OCI-LY3 (cell line): ENCODE measurements at regions not wholly inside any gene's neighbourhood (a gene's known extent, or its start where the extent isn't known, plus 50 kb on each side); places are given as distances from the start of the nearest gene placed in this dataset.

Experiments used
- CTCF ChIP-seq: fragments of 200-600, 300-600 bp; sonication (generic); IDR thresholded peaks from 2 replicates; pipeline ENCODE4 v1.5.1; 2014; ENCODE audit warnings: antibody characterized with exemption, low read length, low read depth
- EZH2phosphoT487 ChIP-seq: fragments of 200-600 bp; shearing (Covaris generic); IDR thresholded peaks from 2 replicates; pipeline ENCODE4 v1.6.1; 2018; ENCODE audit warnings: antibody characterized with exemption, mixed run types, low read depth

- TF ChIP-seq CTCF (no peak), EZH2phosphoT487 (no peak)
These were observed 380.3 kb downstream of the RSL24D1 start for GRCh38 chr15:54816401-54816800.
